NCI-H510A treated with DMSO at 0.1 percent for 48 hours (cell line): ENCODE measurements at regions not wholly inside any gene's neighbourhood (a gene's known extent, or its start where the extent isn't known, plus 50 kb on each side); places are given as distances from the start of the nearest gene placed in this dataset.

Experiments
- DNase-seq: peaks from one replicate; lab custom pipeline; 2025; lab: John Stamatoyannopoulos, UW

DNA sequence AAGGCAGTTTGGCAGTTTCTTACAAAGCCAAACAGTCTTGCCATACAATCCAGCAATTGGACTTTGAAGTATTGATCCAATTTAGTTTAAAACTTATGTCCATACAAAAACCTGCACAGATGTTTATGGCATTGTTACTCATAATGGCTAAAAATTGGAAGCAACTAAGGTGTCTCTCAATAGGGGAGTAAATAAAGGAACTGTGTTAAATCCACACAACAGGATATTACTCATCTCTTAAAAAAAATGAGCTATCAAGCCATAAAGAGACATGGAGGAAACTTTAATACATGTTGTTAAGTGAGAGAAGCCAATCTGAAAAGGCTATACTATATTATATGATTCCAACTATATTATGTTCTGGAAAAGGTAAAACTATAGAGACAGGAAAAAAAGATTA, 313.6 kb upstream of the CD180 start:
- no peak for DNase-seq

DNA sequence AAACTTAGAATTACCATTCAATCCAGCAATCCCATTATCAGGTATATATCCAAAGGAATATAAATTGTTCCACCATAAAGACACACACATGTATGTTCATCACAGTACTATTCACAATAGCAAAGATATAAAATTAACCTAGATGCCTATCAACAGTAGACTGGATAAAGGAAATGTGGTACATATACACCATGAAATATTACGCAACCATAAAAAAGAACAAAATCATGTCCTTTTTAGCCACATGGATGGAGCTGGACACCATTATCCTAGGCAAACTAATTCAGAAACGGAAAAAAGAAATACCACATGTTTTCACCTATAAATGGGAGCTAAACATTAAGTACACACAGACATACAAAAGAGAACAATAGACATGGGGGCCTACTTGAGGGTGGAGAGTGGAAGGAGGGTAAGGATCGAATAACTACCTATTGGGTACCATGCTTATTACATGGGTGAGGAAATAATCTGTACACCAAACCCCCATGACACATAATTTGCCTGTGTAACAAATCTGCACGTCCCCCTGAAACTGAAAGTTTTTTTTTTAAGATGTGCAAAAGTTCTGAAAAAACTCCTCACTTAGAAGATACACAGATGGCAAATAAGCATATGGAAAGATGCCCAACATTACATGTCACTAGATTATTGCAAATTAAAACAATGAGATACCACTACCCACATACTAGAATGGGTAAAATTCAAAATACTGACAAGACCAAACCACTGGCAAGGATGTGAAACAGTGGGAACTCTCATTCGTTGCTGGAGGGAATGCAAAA, 313.0 kb upstream of the CD180 start:
- DNase-seq = no peak

- DNase-seq = no peak
Observed at GRCh38 chr5:67506241-67506640, 309.6 kb upstream of the CD180 start.

- DNase-seq = no peak
Observed at GRCh38 chr5:67502951-67503350, 306.4 kb upstream of the CD180 start.

DNA sequence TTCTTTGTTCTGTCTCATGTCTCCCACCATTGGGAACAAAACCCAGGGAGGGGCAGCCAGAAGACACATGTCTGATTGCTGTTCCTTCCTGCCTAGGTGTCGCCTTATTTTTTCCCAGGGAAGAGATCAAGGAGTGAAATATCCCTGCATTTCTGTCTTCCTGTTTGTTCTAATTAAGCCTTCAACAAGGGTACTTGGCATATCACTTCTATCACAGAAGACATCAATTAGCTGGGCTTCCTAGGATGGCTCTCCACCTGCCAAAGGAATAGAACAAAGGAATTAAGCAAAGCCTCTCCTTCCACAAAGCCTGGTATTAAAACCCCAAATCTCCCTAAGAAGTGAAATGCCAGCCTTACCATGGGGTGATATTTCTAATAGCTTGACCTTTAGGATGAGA, 299.5 kb upstream of the CD180 start:
- DNase-seq = no peak

GRCh38 chr5:67495072-67495471, 298.5 kb upstream of the CD180 start:
- DNase-seq = no peak

GRCh38 chr5:67494186-67494855, 297.7 kb upstream of the CD180 start:
- peak; percentile 60 for DNase-seq

DNA sequence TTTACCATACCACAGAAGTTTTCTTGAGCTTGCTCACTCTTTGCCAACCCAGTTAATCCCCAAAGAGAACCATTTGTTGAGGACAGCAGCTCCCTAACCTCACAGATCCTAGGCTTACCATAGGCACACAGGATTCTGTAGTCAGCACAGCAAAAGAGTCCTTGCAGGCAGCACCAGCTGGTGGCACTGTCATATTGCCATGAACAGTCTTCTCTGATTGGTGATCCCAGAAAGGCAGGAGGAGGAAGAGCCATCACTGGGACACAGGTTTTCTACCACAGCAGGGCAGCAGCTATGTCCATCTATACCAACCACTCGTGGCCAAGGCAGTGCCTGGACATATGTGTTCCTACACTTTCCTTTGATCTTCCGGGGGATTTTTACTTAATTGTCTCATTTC, 297.1 kb upstream of the CD180 start:
- DNase-seq = peak; percentile 14

- no peak for DNase-seq
Observed at GRCh38 chr5:67490543-67491321, 294.1 kb upstream of the CD180 start.

DNA sequence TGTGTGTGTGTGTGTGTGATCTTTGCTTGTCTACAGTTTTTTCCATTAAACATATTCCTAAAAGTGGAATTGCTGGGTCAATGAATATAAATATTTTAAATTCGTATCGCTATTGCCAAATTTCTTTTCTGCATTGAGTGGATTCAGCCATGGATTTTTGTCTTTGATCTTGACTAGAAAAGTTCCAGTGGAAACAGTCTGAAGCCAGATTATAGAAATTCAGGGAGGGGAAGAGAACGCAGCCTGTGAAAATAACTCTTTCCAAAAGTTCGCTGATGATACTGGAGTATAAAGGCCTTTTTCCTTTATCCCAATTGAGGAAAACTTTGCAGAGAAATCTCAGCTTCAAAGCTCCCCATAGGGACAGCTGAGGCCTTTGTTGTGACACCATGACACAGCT, 292.3 kb upstream of the CD180 start:
- DNase-seq = no peak

DNA sequence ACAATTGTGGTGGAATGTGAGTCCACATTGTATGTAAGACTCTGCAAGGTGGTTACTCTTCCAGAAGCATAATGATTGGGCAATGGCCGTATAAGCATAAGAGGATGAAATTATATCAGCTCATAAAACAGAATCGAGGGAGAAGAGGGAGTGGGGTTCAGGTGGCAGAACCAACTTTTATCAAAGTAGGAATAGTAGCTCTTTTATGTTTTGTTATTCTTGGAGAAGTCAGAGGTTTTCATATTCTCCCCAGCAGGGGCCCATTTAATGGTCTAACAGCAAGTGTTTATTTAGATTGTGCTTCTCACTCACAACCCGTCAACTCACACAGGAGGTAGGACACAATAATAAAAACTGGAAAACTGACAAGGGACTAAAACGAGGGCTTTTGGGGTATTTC, 291.3 kb upstream of the CD180 start:
- no peak for DNase-seq

GRCh38 chr5:67483453-67484030, 286.9 kb upstream of the CD180 start:
- no peak for DNase-seq

- DNase-seq = no peak
Observed at GRCh38 chr5:67481362-67481761, 284.8 kb upstream of the CD180 start.

DNA sequence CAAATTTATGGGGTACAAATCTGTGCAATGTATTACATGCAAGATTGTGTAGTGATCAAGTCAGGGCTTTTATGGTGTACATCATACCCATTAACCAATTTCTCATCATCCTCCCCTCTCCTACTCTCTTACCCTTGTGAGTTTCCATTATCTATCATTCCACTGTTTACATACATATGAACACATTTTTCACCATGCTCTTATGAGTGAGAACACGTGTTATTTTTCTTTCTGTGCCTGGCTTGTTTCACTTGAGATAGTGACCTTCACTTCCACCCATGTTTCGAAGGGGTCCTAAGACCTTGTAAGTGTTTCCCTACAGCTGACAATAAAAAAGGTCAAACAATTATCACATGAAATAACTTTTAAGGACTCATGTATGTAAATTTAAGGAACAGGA, 281.7 kb upstream of the CD180 start:
- DNase-seq = no peak

DNA sequence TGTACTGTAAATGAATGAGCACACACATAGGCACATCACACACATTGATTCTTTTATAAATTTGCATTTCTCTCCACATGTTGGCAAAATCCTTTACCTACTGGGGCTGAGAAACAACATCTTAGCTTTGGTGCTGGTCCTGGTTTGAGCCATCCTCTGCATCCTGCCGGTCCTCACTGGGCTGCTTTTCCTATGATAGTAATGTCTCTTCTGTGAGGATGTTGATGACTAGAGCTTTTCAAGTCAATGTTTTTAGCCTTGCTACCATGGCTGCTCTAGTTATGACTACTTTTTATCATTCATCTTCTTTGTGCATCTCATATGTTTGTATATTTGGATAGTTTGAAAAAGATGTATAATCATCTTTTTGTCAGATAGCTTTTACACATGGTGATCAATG, 280.4 kb upstream of the CD180 start:
- no peak for DNase-seq

- DNase-seq = no peak
Observed at GRCh38 chr5:67476531-67476930, 279.9 kb upstream of the CD180 start.

DNA sequence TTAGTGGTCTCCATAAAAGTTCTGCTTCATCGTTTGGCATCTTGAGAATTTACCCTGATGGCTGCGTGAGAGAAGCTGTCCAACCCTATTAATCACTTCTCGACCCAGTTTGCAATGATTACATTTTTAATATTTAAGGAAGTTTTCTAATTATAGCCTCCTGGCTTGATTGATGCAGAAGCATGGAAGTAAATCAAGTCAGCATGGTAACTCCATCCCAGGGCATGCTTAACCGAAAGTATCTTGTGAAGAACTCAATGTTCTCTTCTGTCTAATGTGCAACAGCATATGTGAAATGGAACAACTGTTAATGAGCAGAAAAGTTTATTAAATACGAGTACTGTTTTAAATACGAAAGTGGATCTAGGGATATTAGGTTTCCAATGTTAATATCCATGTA, 278.9 kb upstream of the CD180 start:
- DNase-seq = no peak

DNA sequence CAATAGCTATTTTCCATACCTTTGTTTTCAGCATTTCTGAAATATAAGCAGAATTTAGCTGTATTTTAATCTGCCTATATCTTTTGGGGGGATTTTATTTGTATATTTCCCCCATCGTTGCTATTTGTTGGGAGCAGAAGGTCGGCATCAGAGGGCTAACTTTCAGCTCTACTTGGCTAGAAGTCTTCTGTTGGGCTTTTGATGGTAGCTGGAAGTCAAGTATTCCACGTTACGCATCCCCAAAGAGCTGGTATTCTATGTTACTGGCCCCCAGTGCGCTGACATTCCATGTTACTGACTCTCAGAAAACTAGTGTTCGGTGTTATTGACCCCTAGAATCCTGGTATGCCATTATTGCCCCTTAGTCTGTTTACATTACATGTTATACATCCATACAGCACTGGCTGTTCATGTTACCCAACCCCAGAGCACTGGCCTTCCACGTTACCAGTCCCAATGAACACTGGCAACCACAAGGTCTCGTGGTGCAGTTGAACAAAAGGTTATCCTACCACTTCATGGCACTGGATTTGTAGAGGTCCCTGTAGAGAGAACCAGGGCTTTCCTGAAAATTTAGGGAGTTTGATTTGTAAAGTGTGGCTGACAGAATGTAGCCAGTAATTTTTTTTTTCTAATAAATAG, 278.1 kb upstream of the CD180 start:
- no peak for DNase-seq

- DNase-seq = no peak
Observed at GRCh38 chr5:67467110-67467509, 270.5 kb upstream of the CD180 start.

- no peak for DNase-seq
Observed at GRCh38 chr5:67465537-67466207, 269.1 kb upstream of the CD180 start.

DNA sequence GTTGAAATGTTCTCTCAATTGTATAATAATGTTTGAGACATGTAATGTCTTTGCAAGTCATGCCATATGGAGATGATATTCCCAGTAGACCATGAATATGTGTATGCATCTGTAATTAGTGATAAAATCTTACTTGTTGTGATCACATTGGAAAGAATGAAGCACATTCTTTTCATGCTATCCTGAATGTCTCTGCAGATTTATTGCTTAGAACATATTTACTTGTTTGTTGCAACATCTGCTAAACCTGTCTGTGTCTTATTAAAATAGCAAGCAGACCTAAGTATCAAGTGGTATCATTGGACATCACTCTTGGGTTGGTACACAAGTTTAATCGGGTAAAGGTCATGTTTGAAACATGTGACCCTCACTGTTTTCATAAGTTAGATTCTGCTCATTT, 265.5 kb upstream of the CD180 start:
- no peak for DNase-seq

DNA sequence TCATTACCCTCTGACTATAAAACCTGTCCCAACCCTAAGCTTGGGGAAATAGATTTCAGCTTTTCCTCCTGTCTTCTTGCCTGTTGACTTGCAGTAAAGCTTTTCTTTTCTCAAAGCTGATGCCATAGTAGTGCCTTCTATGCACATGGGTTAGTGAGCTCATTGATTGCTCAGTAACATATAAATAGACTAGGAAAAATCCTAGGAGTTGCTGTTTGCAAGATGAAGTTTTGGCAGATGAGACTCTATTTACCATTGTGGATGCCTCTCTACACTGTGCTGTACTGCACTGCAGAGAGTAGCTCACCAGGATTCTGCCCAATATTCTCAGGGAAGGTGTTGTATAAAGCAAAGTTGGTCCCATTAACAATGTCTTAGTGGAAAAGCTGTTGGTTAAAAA, 262.7 kb upstream of the CD180 start:
- no peak for DNase-seq
